Brain microvascular endothelial cell (primary cell): ENCODE measurements at regions not wholly inside any gene's neighbourhood (a gene's known extent, or its start where the extent isn't known, plus 50 kb on each side); places are given as distances from the start of the nearest gene placed in this dataset.
A peak's percentile ranks its signal among the peaks of the same experiment; 100 is the strongest.

Experiments used
- DNase-seq: peaks from one replicate; pipeline ENCODE4 v3.0.0-alpha.2; 2020
- H3K27ac ChIP-seq: fragments of 250-450 bp; sonication (Bioruptor Pico); 2 replicates; pipeline ENCODE4 v1.5.1; 2020; ENCODE audit warnings: mild to moderate bottlenecking, moderate library complexity
- H3K27me3 ChIP-seq: fragments of 250-450 bp; sonication (Bioruptor Pico); replicated peaks from 2 replicates; pipeline ENCODE4 v1.5.1; 2020; ENCODE audit warnings: mild to moderate bottlenecking
- H3K36me3 ChIP-seq: fragments of 250-450 bp; sonication (Bioruptor Pico); replicated peaks from 2 replicates; pipeline ENCODE4 v1.5.1; 2020; ENCODE audit warnings: mild to moderate bottlenecking
- H3K4me3 ChIP-seq: 2 replicates; pipeline ENCODE4 v1.5.1; 2011; ENCODE audit warnings: low read depth, mild to moderate bottlenecking, control low read depth, low read length, moderate library complexity
- in situ Hi-C: cut with HindIII; loops from 2 replicates; pipeline ENCODE4 v1.10.0; 2017; ENCODE audit warnings: low sequenced_read_pairs, low pct_ligation_motif_present
- TF ChIP-seq, protein P1 (sequence below): IDR thresholded peaks from 2 replicates; pipeline ENCODE4 v1.5.1; 2011; ENCODE audit warnings: low read depth, mild to moderate bottlenecking, moderate library complexity, low read length, control low read depth, inconsistent platforms; ENCODE audit errors: missing control alignments

DNA sequence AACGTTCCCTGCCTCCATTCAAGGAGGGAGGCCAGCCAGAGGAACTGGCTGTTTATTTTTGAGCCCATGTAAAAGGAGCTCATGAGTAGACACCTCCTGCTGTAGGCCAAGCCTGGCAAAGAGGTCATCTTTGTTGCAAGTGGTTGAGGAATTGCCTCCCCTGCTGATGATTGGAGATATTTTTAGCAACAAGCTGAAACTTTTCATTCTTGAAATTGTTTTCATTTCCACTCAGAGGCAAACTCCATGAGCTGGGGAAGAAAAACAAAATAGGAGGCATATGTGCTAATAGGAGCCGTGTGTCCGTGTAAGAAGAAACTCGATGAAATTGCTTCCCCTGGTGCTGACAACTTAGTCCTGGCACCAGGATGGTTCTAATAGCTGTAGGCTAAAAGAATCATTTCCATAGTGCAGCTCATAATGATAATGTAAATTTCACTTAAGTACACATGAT lies 440.1 kb upstream of the FAR2 start:
- no peaks in the 10 kb centered on the region for H3K27me3 ChIP-seq
- no peaks in the 10 kb centered on the region for H3K36me3 ChIP-seq
- in situ Hi-C loops, result no loop called here
- no peak overlapping the region for H3K27ac ChIP-seq
- TF ChIP-seq, protein P1, sequence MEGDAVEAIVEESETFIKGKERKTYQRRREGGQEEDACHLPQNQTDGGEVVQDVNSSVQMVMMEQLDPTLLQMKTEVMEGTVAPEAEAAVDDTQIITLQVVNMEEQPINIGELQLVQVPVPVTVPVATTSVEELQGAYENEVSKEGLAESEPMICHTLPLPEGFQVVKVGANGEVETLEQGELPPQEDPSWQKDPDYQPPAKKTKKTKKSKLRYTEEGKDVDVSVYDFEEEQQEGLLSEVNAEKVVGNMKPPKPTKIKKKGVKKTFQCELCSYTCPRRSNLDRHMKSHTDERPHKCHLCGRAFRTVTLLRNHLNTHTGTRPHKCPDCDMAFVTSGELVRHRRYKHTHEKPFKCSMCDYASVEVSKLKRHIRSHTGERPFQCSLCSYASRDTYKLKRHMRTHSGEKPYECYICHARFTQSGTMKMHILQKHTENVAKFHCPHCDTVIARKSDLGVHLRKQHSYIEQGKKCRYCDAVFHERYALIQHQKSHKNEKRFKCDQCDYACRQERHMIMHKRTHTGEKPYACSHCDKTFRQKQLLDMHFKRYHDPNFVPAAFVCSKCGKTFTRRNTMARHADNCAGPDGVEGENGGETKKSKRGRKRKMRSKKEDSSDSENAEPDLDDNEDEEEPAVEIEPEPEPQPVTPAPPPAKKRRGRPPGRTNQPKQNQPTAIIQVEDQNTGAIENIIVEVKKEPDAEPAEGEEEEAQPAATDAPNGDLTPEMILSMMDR, result peak; percentile 2
- H3K4me3 ChIP-seq, result no peak overlapping the region
- DNase-seq, result peak; percentile 59

DNA sequence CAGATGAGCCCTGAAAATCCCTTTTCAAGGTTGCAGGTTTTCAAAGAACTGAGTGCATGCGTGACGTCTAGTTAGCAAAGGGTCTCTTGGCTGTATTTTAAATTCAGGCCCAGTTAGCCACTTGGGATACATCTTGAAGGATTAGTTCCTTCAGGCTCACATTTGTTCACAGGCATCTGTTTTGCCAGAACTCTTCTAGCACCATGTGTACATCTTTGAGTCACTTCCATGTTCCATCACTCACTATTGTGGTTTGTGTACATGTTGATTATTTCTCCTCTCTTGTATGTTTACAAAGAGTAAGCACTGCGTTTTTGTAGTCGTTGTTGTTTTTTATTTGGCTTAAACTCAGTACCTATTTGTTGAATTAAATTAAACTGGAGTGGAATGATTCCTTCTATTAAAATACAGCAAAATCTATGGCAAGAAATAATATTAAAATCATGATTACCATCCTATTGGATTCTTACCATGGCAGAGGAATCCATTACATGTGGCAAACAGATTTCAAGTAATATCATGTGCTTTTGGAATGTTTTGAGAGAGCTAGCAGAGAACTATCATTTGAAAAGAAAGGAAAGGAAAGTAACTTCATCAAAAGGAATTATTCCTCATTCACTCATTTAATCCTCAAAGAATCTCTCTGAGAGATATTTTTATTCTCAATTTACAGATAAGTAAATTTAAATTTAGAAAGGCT lies 438.9 kb upstream of the FAR2 start:
- Histone ChIP-seq H3K36me3 (no peaks in the 10 kb centered on the region), H3K27ac (peak overlapping the region; percentile 11), H3K27me3 (no peaks in the 10 kb centered on the region), H3K4me3 (no peak overlapping the region)
- no peak for DNase-seq
- in situ Hi-C loops, result no loop called here
- TF ChIP-seq, protein P1, result no peak

DNA sequence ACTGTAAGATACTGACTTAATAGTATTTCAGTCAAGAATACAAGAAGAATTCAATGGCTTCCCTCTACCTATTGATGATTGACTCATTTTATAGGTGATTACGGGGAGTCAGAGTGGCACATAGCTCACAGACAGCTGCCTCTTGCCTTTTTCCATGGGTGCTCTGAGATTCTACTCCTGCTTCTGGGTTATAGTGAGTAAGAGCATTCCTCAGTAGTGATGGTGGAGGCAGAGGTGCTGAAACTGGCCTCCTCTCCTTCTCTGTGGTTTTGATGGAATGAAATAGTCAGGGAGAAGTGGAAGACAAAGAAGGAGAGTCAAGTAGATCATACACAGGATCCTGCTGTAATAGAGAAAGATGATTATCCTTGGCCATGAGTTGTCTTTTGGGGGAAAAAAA lies 438.2 kb upstream of the FAR2 start:
- no peaks in the 10 kb centered on the region for H3K27me3 ChIP-seq
- TF ChIP-seq, protein P1, result no peak
- DNase-seq, result peak; percentile 86
- in situ Hi-C loops, result no loop called here
- peak overlapping the region; percentile 11 for H3K27ac ChIP-seq
- H3K4me3 ChIP-seq, result no peak overlapping the region
- H3K36me3 ChIP-seq, result no peaks in the 10 kb centered on the region

DNA sequence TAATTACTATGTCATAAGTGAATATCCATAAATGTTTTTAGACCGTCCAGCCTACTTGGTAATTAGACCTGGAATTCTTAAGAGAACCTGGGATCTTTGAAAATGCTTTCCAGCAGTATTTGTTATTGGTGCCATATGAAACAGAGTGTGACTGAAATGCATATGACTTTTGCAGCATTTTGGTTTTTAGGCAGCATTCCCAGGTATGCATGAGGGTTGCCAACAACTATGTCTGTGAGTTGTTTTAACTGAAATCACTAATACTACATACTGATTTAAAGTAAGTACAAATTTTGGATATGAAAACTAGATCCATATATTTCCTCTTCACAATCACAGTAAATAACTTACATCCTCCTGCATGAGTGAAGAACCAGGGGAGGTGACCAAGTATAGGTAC lies 437.7 kb upstream of the FAR2 start:
- Histone ChIP-seq H3K27ac (no peak overlapping the region), H3K27me3 (no peaks in the 10 kb centered on the region)
- in situ Hi-C loops, result no loop called here

DNA sequence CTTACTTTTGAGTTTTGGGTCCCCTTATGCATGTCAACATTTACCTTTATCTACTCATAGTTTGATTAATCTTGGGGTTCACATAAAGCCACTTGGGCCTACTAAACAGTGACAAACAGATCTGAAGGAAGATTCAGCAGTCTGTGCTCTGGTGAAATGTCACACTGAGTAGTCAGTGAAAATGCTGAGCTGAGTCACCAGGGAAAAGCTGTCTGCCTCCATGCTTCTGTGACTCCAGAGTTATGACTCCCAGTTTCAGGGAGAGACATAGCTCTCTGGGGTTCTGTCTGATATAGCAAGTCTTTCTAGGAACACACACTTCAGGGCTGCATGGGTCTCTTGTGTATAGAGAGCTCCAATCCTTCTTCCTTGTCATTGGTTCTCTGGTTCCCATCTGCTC lies 406.3 kb upstream of the FAR2 start:
- TF ChIP-seq, protein P1, result no peak
- Histone ChIP-seq H3K27ac (no peak overlapping the region), H3K27me3 (no peaks in the 10 kb centered on the region), H3K4me3 (no peak overlapping the region), H3K36me3 (no peaks in the 10 kb centered on the region)
- in situ Hi-C loops, result no loop called here
- peak; percentile 57 for DNase-seq

More for the DNA sequence above, 437.7 kb upstream of the FAR2 start:
- TF ChIP-seq, protein P1, result no peak
- H3K36me3 ChIP-seq, result no peaks in the 10 kb centered on the region
- no peak overlapping the region for H3K4me3 ChIP-seq
- DNase-seq, result no peak

DNA sequence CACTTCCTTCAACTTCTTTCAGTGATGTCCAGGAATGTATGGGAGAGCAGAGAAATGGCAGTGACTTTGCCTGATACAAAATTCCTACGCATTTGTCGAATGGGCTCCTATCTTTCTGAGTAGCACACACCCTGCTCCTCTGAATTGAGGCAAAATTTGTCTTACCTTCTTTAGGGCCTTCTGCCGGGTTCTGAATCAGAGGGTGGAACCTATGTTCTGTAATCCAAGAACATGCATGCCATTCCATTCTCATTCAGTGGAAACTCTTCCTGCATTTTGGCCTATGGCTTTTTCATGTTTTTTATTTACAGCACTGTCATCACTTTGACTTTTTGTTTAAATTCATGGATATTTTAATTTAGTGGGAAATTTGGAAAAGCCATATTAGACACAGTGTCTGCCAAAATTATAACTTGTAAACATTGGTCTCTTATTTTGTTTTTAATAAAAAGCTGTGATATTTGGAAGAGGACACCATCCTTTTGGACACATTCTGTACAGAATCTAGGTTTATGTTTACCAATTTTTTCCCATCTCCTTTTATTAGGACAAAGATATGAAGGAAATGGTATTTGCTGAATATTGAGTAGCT lies 402.2 kb upstream of the FAR2 start:
- H3K4me3 ChIP-seq, result no peak overlapping the region
- no peaks in the 10 kb centered on the region for H3K27me3 ChIP-seq
- H3K27ac ChIP-seq, result no peak overlapping the region
- DNase-seq, result no peak
- H3K36me3 ChIP-seq, result no peaks in the 10 kb centered on the region
- in situ Hi-C loops, result no loop called here
- TF ChIP-seq, protein P1, result no peak
